A549 (cell line): ENCODE measurements at regions not wholly inside any gene's neighbourhood (a gene's known extent, or its start where the extent isn't known, plus 50 kb on each side); places are given as distances from the start of the nearest gene placed in this dataset.

ENCODE experiments used
- HDAC2 ChIP-seq: fragments of 200-600 bp; sonication (generic); IDR thresholded peaks from 2 replicates; pipeline ENCODE4 v1.6.1; 2016
- POLR2A ChIP-seq: IDR thresholded peaks from 2 replicates; pipeline ENCODE4 v1.6.1; 2012; ENCODE audit warnings: mild to moderate bottlenecking, low read length

DNA sequence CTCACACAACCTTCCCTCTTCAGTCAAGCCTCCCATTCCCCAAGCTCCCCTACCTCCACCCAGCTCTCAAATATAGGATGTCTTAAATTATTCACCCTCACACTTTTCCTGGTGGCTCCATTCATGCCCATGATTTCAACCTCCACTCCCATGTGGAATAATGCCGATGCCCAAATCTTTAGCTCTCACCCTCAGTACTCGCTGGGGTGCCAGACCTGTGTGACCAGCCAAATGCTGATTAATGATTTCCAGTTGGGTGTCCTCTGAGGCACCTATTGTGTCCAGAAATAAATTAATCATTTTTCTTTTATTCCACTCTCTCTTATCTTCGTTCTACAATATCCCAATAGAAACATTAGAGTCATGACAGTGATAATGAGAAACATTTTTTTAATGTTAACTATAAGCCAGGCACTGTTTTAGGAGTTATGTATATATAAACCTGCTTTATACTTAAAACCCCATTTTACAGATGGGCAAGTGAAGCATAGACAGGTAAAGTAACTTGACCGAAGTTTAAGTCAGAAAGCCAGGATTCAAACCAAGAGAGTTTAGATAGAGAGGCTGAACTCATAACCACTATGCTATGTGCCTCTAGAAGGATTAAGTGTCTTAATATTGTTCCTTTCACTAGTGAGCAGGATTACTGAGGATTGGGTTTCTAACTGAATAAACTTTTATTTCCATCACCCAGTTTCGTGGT is 209.7 kb downstream of the DUSP10 start:
- no peak for TF ChIP-seq HDAC2
- no peak for TF ChIP-seq POLR2A
